ENCODE measurements at regions not wholly inside any gene's neighbourhood (a gene's known extent, or its start where the extent isn't known, plus 50 kb on each side); places are given as distances from the start of the nearest gene placed in this dataset.

DNA sequence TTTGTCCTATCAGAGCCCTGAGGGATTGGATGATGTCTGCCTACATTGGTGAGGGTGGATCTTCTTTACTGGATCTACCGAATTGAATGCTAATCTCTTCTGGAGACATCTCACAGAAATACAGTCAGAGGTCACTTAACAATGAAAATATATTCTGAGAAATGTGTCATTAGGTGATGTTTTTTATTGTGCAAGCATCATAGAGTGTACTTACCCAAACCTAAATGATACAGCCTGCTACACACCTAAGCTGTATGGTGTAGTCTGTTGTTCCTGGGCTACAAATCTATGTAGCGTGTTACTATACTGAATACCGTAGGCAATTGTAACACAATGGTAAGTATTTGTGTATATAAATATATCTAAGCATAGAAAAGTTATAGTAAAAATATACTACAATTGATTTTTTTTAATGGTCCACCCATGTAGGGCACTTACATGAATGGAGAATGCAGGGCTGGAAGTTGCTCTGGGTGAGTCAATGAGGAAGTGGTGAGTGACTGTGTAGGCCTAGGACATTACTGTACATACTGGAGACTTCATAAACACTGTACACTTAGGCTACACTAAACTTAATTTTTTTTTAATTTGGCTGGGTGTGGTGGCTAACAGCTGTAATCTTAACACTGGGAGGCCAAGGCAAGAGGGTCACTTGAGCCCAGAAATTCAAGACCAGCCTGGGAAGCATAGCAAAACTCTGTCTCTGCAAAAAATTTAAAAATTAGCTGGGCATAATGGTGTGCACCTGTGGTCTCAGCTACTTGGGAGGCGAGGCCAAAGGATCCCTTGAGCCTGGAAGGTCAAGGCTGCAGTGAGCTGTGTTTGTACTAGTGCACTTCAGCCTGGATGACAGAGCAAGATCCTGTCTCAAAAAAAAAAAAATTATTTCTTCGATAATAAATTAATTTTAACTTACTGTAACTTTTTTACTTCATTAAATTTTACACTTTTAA is 226.3 kb upstream of the UBE2E3 start:
- H3K9ac ChIP-seq (ENCODE audit: low read length): no peak overlapping the region; the same call in 1 of the 2 replicates
- no peaks in the 10 kb centered on the region for H3K27me3 ChIP-seq (ENCODE audit: low read length)
- H2AFZ ChIP-seq (ENCODE audit: low read length): no peak overlapping the region
- no peaks in the 10 kb centered on the region for H3K79me2 ChIP-seq (ENCODE audit: low read length)
- TF ChIP-seq, protein P1, sequence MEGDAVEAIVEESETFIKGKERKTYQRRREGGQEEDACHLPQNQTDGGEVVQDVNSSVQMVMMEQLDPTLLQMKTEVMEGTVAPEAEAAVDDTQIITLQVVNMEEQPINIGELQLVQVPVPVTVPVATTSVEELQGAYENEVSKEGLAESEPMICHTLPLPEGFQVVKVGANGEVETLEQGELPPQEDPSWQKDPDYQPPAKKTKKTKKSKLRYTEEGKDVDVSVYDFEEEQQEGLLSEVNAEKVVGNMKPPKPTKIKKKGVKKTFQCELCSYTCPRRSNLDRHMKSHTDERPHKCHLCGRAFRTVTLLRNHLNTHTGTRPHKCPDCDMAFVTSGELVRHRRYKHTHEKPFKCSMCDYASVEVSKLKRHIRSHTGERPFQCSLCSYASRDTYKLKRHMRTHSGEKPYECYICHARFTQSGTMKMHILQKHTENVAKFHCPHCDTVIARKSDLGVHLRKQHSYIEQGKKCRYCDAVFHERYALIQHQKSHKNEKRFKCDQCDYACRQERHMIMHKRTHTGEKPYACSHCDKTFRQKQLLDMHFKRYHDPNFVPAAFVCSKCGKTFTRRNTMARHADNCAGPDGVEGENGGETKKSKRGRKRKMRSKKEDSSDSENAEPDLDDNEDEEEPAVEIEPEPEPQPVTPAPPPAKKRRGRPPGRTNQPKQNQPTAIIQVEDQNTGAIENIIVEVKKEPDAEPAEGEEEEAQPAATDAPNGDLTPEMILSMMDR (conservative IDR thresholded peaks at IDR 0.05; ENCODE audit: low read depth, low read length): no peak
- TF ChIP-seq EZH2 (IDR thresholded peaks at IDR 0.05; ENCODE audit: low read length, unreplicated experiment): no peak
- TF ChIP-seq EZH2phosphoT487 (IDR thresholded peaks at IDR 0.05; ENCODE audit: borderline replicate concordance, low read length): no peak
- intact Hi-C loops (cut with micrococcal nuclease): loop anchor here (10.0 kb wide), 1 partner anchor 509 kb away; no protein-coding TSS in a partner anchor
- no peaks in the 10 kb centered on the region for H3K9me3 ChIP-seq (ENCODE audit: low read length)
- peak overlapping the region; percentile 79 for H3K27ac ChIP-seq (ENCODE audit: low read length)
- DNase-seq (peak; percentile 71), ATAC-seq (peak; percentile 100)
- BruUV-seq (replicated peaks): no TSS peak
- H3K9me2 ChIP-seq (replicated peaks; ENCODE audit: low read length): no peaks in the 10 kb centered on the region
- POLR2A ChIA-PET (ENCODE audit: unreplicated experiment): interaction anchor here (0.6 kb wide), 1 partner anchor 1507 kb away, joined by 4 read pairs; no protein-coding TSS in a partner anchor
- H3K4me2 ChIP-seq (ENCODE audit: low read length): peak overlapping the region; percentile 53
- H3F3A ChIP-seq (ENCODE audit: low read length, unreplicated experiment): no peaks in the 10 kb centered on the region
- CTCF ChIA-PET: interaction anchor here (0.5 kb wide), 1 partner anchor 226 kb away, joined by 5 read pairs; no protein-coding TSS in a partner anchor
- H4K20me1 ChIP-seq (ENCODE audit: low read length): no peaks in the 10 kb centered on the region
- H3K4me3 ChIP-seq (ENCODE audit: low read length): no peak overlapping the region
- peaks cover 25% of the 10 kb centered on the region for H3K4me1 ChIP-seq (ENCODE audit: insufficient read depth, low read length)
- H3K36me3 ChIP-seq (ENCODE audit: low read depth, low read length): no peaks in the 10 kb centered on the region; the same call in 1 of the 2 replicates

DNA sequence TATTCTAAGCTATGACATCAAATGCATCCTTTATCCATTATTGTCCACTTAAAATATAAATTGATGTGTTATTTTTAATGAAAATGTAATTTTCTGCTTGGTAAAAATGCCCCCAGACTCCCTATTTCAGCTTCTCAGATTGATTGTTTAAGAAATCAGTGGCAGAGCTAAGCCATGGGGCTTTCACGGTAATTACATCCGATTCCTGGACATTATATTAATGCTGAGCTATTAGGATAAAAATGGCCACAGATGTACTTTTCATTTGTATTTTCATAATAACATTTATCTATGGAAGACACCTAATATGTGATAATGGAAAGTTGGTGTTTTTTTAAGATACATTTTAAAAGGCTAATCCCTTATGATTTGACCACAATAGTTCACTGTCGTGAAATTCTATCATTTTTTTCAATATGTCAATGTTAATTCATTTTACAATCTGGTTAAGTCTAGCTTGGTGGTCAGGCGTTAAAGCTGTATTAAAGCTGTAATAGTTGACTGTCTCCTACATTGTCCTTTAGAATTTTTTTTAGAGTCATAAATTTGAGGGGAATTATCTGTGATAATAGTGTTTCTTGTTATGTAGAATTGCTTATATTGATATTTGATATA is 229.0 kb upstream of the UBE2E3 start:
- H3K9me2 ChIP-seq (replicated peaks; ENCODE audit: low read length): no peaks in the 10 kb centered on the region
- peaks cover 44% of the 10 kb centered on the region for H3K4me1 ChIP-seq (ENCODE audit: insufficient read depth, low read length)
- no peaks in the 10 kb centered on the region; the same call in 1 of the 2 replicates for H3K36me3 ChIP-seq (ENCODE audit: low read depth, low read length)
- no peak overlapping the region for H3K4me3 ChIP-seq (ENCODE audit: low read length)
- no peak overlapping the region for H2AFZ ChIP-seq (ENCODE audit: low read length)
- H4K20me1 ChIP-seq (ENCODE audit: low read length): no peaks in the 10 kb centered on the region
- no peaks in the 10 kb centered on the region for H3K9me3 ChIP-seq (ENCODE audit: low read length)
- no peaks in the 10 kb centered on the region for H3F3A ChIP-seq (ENCODE audit: low read length, unreplicated experiment)
- no peaks in the 10 kb centered on the region for H3K79me2 ChIP-seq (ENCODE audit: low read length)
- no peak overlapping the region for H3K9ac ChIP-seq (ENCODE audit: low read length)
- TF ChIP-seq, protein P1 (conservative IDR thresholded peaks at IDR 0.05; ENCODE audit: low read depth, low read length): no peak
- TF ChIP-seq EZH2 (IDR thresholded peaks at IDR 0.05; ENCODE audit: low read length, unreplicated experiment): no peak
- no peak for TF ChIP-seq EZH2phosphoT487 (IDR thresholded peaks at IDR 0.05; ENCODE audit: borderline replicate concordance, low read length)
- no peak overlapping the region for H3K4me2 ChIP-seq (ENCODE audit: low read length)
- intact Hi-C loops (cut with micrococcal nuclease): loop anchor here (10.0 kb wide), 1 partner anchor 507 kb away; no protein-coding TSS in a partner anchor
- no peaks in the 10 kb centered on the region for H3K27me3 ChIP-seq (ENCODE audit: low read length)
- DNase-seq: no peak
- H3K27ac ChIP-seq (ENCODE audit: low read length): no peak overlapping the region
- POLR2A ChIA-PET (ENCODE audit: unreplicated experiment): interaction anchor here (0.7 kb wide), 1 partner anchor 74 kb away, joined by 3 read pairs; no protein-coding TSS in a partner anchor
- no peak for ATAC-seq
- BruUV-seq (replicated peaks): no TSS peak
- CTCF ChIA-PET: no interaction called here
